Upper lobe of left lung (tissue), 6 donors: ENCODE measurements at regions not wholly inside any gene's neighbourhood (a gene's known extent, or its start where the extent isn't known, plus 50 kb on each side); places are given as distances from the start of the nearest gene placed in this dataset.

ENCODE experiments used
- ATAC-seq, 2 donors: fragments of 200-7000 bp; cut with Tn5 transposase; one replicate each; pipeline ENCODE4 v1.9.1; 2022; ENCODE audit warnings: mild to moderate bottlenecking in 2 of 2, moderate library complexity in 2 of 2; ENCODE audit not compliant: low FRiP score in 2 of 2
- DNase-seq, 2 donors: peaks; one replicate each; pipeline ENCODE4 v3.0.0-alpha.2; 2019 to 2020
- H3K27ac ChIP-seq, 4 donors: fragments of 200-600 bp; sonication (generic); one replicate each; pipeline ENCODE4 v1.5.1; 2016 to 2019
- H3K27me3 ChIP-seq, 4 donors: fragments of 200-600 bp; sonication (generic); one replicate each; pipeline ENCODE4 v1.5.1; 2017 to 2019
- H3K36me3 ChIP-seq, 4 donors: fragments of 200-600 bp; sonication (generic); one replicate each; pipeline ENCODE4 v1.5.1; 2016 to 2019
- H3K4me1 ChIP-seq, 4 donors: fragments of 200-600 bp; sonication (generic); one replicate each; pipeline ENCODE4 v1.5.1; 2018 to 2019
- H3K4me3 ChIP-seq, 4 donors: fragments of 200-600 bp; sonication (generic); one replicate each; pipeline ENCODE4 v1.5.1; 2017 to 2019; ENCODE audit warnings: mild to moderate bottlenecking in 2 of 4, moderate library complexity in 1 of 4
- H3K9me3 ChIP-seq, 4 donors: fragments of 200-600 bp; sonication (generic); one replicate each; pipeline ENCODE4 v1.5.1; 2018 to 2019
- EP300 ChIP-seq, 4 donors: sonication (generic); formaldehyde crosslinking; IDR thresholded peaks; one replicate each; pipeline ENCODE4 v1.5.1; 2017; ENCODE audit warnings: antibody characterized with exemption in 4 of 4, control low read depth in 2 of 4
- POLR2A ChIP-seq, 4 donors: fragments of 450-650 bp; IDR thresholded peaks; one replicate each; pipeline ENCODE4 v1.5.1; 2016 to 2017; ENCODE audit warnings: antibody characterized with exemption in 4 of 4, mild to moderate bottlenecking in 2 of 4
- POLR2AphosphoS5 ChIP-seq, 2 donors: sonication (generic); formaldehyde crosslinking; IDR thresholded peaks; one replicate each; pipeline ENCODE4 v1.5.1; 2017; ENCODE audit warnings: antibody characterized with exemption in 2 of 2
- WGBS, 2 donors: methylation state at CpG; one replicate each; pipeline ENCODE4 v1.1.5; 2017 to 2018; 5-methylcytosine and 5-hydroxymethylcytosine counted together
- TF ChIP-seq, protein P1 (sequence below), 6 experiments: fragments of 450-650 bp in 4 of 6; fragments of 200-600 bp in 2 of 6; sonication (generic) in 2 of 6; IDR thresholded peaks; one replicate each; pipeline ENCODE4 v1.5.1; 2016 to 2019; ENCODE audit warnings: antibody characterized with exemption in 6 of 6
- donor health status: DM: no; HTN: no; CAD: no; lungs with moderate emphysema.
- donor health status: DM: no; HTN: yes; CAD: no; lungs with severe emphysema.

GRCh38 chr5:59999056-59999455, 105.5 kb upstream of the PDE4D start:
- DNase-seq, result no peak
- 78 to 79% methylated on average over 2 of the region's 2 CpGs for WGBS, 2 donors
- no peak for TF ChIP-seq POLR2A (IDR thresholded peaks at IDR 0.05)
- TF ChIP-seq EP300 (IDR thresholded peaks at IDR 0.05), result no peak
- no peak for TF ChIP-seq POLR2AphosphoS5 (IDR thresholded peaks at IDR 0.05)
- TF ChIP-seq, protein P1, sequence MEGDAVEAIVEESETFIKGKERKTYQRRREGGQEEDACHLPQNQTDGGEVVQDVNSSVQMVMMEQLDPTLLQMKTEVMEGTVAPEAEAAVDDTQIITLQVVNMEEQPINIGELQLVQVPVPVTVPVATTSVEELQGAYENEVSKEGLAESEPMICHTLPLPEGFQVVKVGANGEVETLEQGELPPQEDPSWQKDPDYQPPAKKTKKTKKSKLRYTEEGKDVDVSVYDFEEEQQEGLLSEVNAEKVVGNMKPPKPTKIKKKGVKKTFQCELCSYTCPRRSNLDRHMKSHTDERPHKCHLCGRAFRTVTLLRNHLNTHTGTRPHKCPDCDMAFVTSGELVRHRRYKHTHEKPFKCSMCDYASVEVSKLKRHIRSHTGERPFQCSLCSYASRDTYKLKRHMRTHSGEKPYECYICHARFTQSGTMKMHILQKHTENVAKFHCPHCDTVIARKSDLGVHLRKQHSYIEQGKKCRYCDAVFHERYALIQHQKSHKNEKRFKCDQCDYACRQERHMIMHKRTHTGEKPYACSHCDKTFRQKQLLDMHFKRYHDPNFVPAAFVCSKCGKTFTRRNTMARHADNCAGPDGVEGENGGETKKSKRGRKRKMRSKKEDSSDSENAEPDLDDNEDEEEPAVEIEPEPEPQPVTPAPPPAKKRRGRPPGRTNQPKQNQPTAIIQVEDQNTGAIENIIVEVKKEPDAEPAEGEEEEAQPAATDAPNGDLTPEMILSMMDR (IDR thresholded peaks at IDR 0.05), result no peak
- peaks cover 0 to 8% (median 2%) of the 10 kb centered on the region in 4 donors for H3K9me3 ChIP-seq
- ATAC-seq, result no peak
- H3K36me3 ChIP-seq, result no peaks in the 10 kb centered on the region
- H3K27me3 ChIP-seq, result no peaks in the 10 kb centered on the region
- H3K27ac ChIP-seq, result no peak overlapping the region
- no peaks in the 10 kb centered on the region for H3K4me1 ChIP-seq
- no peak overlapping the region for H3K4me3 ChIP-seq

DNA sequence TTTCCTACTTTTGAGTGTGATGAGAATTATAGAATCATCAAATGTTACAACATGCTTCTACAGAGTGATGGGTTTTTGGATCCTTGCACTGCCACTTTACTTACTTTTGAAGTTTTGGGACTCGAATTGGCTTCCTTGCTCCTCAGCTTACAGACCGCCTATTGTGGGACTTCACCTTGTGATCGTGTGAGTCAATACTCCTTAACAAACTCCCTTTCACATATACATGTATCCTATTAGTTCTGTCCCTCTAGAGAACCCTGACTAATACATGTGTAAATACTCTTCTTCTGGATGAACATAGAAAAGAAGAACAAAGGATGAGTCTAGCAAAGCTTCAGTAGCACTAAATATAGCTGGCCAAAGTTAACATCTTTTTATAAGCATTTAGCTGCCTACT, 98.7 kb upstream of the PDE4D start:
- Histone ChIP-seq H3K27me3 (no peaks in the 10 kb centered on the region), H3K36me3 (no peaks in the 10 kb centered on the region), H3K4me1 (no peaks in the 10 kb centered on the region), H3K9me3 (no peaks in the 10 kb centered on the region), H3K27ac (no peak overlapping the region), H3K4me3 (no peak overlapping the region)
- 86 to 93% methylated on average over 3 of the region's 3 CpGs for WGBS, 2 donors
- TF ChIP-seq POLR2AphosphoS5 (IDR thresholded peaks at IDR 0.05) (no peak), POLR2A (IDR thresholded peaks at IDR 0.05) (no peak), EP300 (IDR thresholded peaks at IDR 0.05) (no peak)
- TF ChIP-seq, protein P1 (IDR thresholded peaks at IDR 0.05), result no peak
- ATAC-seq, result no peak
- no peak for DNase-seq

DNA sequence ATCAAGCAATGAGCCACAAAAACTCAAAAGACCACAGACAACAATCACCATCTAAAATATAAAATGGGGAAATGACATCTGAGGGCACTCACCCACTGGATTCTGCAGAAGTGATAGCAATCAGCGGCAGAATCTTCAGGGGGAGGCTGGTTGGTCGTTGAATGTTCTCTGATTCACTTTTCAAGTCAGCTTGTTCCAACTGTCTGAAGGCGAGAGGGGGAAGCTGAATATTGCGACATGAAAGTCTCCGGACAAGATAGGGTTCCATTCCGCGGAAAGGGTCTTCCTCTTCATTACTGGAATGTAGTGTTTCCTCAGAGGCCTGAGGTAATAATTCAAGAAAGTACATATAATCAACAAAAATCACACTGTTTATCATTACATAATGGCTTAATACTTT, 94.9 kb upstream of the PDE4D start:
- Histone ChIP-seq H3K4me1 (no peaks in the 10 kb centered on the region), H3K4me3 (no peak overlapping the region), H3K9me3 (no peaks in the 10 kb centered on the region), H3K36me3 (no peaks in the 10 kb centered on the region), H3K27me3 (no peaks in the 10 kb centered on the region), H3K27ac (no peak overlapping the region)
- no peak for DNase-seq
- ATAC-seq, result no peak
- 69 to 87% methylated on average over 7 of the region's 7 CpGs for WGBS, 2 donors
- TF ChIP-seq, protein P1 (IDR thresholded peaks at IDR 0.05), result no peak
- TF ChIP-seq POLR2A (IDR thresholded peaks at IDR 0.05) (no peak), POLR2AphosphoS5 (IDR thresholded peaks at IDR 0.05) (no peak), EP300 (IDR thresholded peaks at IDR 0.05) (no peak)

- ATAC-seq, result no peak
- WGBS, 2 donors, result 95 to 97% methylated on average over 1 of the region's 1 CpG
Observed at GRCh38 chr5:59976342-59976741, 82.8 kb upstream of the PDE4D start.

DNA sequence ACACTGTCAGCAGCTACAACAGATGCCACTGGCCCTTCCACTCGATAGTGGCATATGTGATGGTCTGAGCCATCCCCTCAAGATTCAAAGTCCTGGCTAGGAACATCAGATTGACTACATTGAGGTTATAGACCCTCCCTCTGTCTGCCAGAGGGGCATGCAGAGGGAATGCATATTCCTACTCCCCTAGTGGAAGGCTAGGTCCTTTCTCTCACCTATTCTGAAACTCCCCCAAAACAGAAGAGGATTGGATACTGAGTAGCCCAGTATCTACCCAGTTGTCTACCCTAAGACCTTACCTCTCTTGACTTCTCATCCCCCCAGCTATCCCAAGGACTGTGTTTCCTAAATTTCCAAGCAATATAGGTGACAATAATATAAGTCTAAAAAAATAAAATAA, 78.5 kb upstream of the PDE4D start:
- Histone ChIP-seq H3K27me3 (no peaks in the 10 kb centered on the region), H3K4me3 (no peak overlapping the region), H3K4me1 (no peaks in the 10 kb centered on the region), H3K9me3 (no peaks in the 10 kb centered on the region), H3K36me3 (no peaks in the 10 kb centered on the region), H3K27ac (no peak overlapping the region)
- DNase-seq (no peak), ATAC-seq (no peak)
- 75 to 86% methylated on average over 1 of the region's 1 CpG for WGBS, 2 donors
- no peak for TF ChIP-seq POLR2AphosphoS5 (IDR thresholded peaks at IDR 0.05)
- TF ChIP-seq, protein P1 (IDR thresholded peaks at IDR 0.05), result no peak
- TF ChIP-seq EP300 (IDR thresholded peaks at IDR 0.05), result no peak
- no peak for TF ChIP-seq POLR2A (IDR thresholded peaks at IDR 0.05)

More at GRCh38 chr5:59976342-59976741, 82.8 kb upstream of the PDE4D start:
- Histone ChIP-seq H3K36me3 (no peaks in the 10 kb centered on the region), H3K27ac (no peak overlapping the region), H3K4me3 (no peak overlapping the region), H3K9me3 (no peaks in the 10 kb centered on the region), H3K27me3 (no peaks in the 10 kb centered on the region), H3K4me1 (no peaks in the 10 kb centered on the region)
- TF ChIP-seq, protein P1 (IDR thresholded peaks at IDR 0.05), result no peak
- TF ChIP-seq POLR2AphosphoS5 (IDR thresholded peaks at IDR 0.05) (no peak), EP300 (IDR thresholded peaks at IDR 0.05) (no peak), POLR2A (IDR thresholded peaks at IDR 0.05) (no peak)
- DNase-seq, result no peak
